Large intestine (tissue), 3 donors: ENCODE measurements at regions not wholly inside any gene's neighbourhood (a gene's known extent, or its start where the extent isn't known, plus 50 kb on each side); places are given as distances from the start of the nearest gene placed in this dataset.

Experiments
- DNase-seq, 2 donors: peaks; one replicate each; pipeline versions ENCODE4 v3.0.0 to v3.0.0-alpha.2; 2013
- H3K27ac ChIP-seq: one replicate; pipeline ENCODE4 v1.5.1; 2013; ENCODE audit warnings: low read length
- H3K27me3 ChIP-seq: 2 replicates; pipeline ENCODE4 v1.6.1; 2013; ENCODE audit warnings: low read length; ENCODE audit not compliant: control insufficient read depth, insufficient read depth
- H3K36me3 ChIP-seq: 2 replicates; pipeline ENCODE4 v1.6.1; 2013; ENCODE audit warnings: low read length; ENCODE audit not compliant: control insufficient read depth, insufficient read depth
- H3K4me1 ChIP-seq: one replicate; pipeline ENCODE4 v1.6.1; 2013; ENCODE audit warnings: low read length; ENCODE audit not compliant: control insufficient read depth, insufficient read depth
- H3K4me3 ChIP-seq: one replicate; pipeline ENCODE4 v1.5.1; 2013; ENCODE audit warnings: low read length
- H3K9me3 ChIP-seq: one replicate; pipeline ENCODE4 v1.6.1; 2013; ENCODE audit warnings: mild to moderate bottlenecking, low read depth, low read length, moderate library complexity; ENCODE audit not compliant: control insufficient read depth
- WGBS: methylation state at CpG from one replicate; pipeline ENCODE4 v1.1.5; 2013; ENCODE audit warnings: low lambda C conversion rate; ENCODE audit not compliant: insufficient coverage; 5-methylcytosine and 5-hydroxymethylcytosine counted together

DNA sequence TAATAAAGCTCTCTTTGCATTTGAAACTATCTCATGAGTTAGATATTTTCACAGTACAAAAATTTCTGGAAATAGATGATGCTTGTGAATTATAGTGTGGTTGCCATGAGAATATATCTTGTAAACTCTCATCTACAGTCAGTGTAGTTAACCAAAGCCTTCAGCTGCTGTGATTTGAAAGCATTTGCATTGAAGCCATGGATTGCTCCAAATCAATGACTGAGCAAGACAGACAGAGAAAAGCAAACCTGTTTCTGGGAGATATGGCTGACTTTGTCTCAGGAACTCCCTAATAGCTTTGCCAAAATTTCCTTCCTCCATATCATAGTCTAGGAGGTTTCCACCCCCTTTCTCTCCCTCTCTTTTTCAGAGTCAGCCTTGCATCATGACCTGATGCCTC lies 955.3 kb downstream of the REEP3 start:
- Histone ChIP-seq H3K4me3 (no peak overlapping the region), H3K27me3 (no peaks in the 10 kb centered on the region), H3K9me3 (no peaks in the 10 kb centered on the region), H3K36me3 (no peaks in the 10 kb centered on the region), H3K4me1 (no peaks in the 10 kb centered on the region), H3K27ac (no peak overlapping the region)
- no peak for DNase-seq

DNA sequence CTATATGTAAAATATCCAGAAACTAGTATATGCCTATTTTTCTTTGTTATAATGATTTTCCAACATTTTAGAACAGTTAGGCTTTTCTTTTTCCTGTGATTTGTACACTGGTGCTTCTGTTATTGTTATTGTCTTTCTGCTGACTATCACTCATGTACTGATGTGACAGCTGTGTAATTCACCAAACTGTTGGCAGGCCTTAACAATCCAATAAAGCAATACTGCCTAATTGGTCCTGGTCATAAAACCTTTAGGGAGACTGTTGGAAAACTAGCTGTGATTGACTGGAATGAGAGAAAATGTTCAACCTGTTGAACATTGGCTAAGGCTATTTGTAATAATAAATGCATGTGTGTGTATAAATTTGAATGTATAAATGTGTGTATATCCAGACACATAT lies 956.6 kb downstream of the REEP3 start:
- H3K27ac ChIP-seq, result no peak overlapping the region
- no peaks in the 10 kb centered on the region for H3K9me3 ChIP-seq
- no peaks in the 10 kb centered on the region for H3K27me3 ChIP-seq
- no peak overlapping the region for H3K4me3 ChIP-seq
- H3K36me3 ChIP-seq, result no peaks in the 10 kb centered on the region
- no peak for DNase-seq
- no peaks in the 10 kb centered on the region for H3K4me1 ChIP-seq

DNA sequence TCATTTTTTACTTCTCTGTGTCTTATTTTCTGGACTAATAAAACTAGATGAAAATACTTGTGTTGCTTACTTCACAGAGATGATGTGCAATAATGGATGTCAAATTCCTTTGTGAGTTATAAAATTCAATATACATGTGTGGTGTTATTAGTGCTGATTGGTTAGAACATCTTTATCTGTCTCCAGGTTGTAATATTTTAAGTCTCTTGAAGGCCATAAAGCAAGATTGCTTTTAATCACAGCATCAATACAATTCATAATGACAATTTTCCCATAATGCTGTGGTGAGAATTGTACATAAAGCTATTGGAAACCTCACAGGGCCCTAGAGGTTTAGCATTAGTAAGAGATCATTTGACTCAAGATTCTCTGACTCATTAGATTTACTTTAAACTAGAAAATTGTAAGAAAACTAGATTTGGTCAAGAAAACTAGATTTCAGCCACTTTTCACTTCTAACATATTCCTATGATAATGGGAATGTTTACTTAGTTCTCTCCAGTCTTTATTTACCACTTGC lies 963.7 kb downstream of the REEP3 start:
- Histone ChIP-seq H3K27ac (no peak overlapping the region), H3K9me3 (no peaks in the 10 kb centered on the region), H3K4me3 (no peak overlapping the region), H3K27me3 (no peaks in the 10 kb centered on the region), H3K36me3 (no peaks in the 10 kb centered on the region), H3K4me1 (no peaks in the 10 kb centered on the region)
- no peak for DNase-seq

DNA sequence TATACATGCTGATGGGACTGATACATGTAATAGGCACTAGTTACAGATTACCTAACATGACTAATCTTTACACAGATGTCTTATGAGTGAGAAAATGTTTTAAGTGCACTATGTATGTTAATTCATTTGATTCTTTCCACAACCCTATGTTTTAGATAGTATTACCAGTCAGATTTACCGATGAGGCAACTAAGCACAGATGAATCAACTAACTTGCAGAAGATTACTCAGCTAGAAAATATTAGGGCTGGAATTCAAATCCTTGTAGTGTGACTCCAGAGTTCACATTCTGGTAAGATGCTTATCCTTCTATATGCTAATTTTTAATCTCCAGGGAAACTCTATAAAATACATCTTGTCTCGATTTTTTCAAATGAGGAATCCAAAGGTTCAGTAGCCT lies 964.9 kb downstream of the REEP3 start:
- H3K4me1 ChIP-seq, result no peaks in the 10 kb centered on the region
- H3K36me3 ChIP-seq, result no peaks in the 10 kb centered on the region
- no peaks in the 10 kb centered on the region for H3K9me3 ChIP-seq
- H3K4me3 ChIP-seq, result no peak overlapping the region
- 92% methylated on average over 2 of the region's 2 CpGs for WGBS
- no peak for DNase-seq
- H3K27ac ChIP-seq, result no peak overlapping the region
- H3K27me3 ChIP-seq, result no peaks in the 10 kb centered on the region

DNA sequence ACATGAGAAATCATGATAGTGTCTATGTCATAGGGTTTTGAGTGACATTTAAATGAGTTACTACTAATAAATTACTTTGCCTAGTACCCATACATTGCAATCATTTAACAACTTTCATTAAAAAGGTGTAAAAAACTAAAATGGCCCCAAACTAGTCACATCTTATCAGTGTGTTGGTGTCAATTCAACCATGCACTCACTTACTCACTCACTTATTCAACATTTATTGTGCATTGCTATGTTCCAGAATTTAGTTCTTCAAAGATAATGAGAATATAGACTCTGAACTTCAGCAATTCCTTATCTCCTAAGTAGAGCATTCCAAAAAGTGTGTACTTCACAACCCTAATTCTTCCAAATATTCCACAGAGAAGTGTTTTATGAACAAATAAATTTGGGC lies 965.7 kb downstream of the REEP3 start:
- Histone ChIP-seq H3K27me3 (no peaks in the 10 kb centered on the region), H3K27ac (no peak overlapping the region), H3K9me3 (no peaks in the 10 kb centered on the region), H3K4me1 (no peaks in the 10 kb centered on the region), H3K4me3 (no peak overlapping the region), H3K36me3 (no peaks in the 10 kb centered on the region)
- DNase-seq, result no peak

DNA sequence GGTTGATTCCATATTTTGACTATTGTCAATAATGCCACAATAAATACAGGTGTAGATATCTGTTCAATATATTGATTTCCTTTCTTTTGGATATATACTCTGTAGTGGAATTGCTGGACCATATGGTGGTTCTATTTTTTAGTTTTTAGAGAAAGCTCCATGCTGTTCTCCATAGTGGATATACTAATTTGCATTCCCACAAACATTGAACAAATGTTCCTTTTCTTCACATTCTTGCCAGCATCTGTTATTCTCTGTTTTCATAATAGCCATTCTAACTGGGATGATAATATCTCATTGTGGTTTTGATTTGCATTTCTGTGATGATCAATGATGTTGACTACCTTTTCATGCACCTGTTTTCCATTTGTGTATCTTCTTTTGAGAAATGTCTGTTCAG lies 973.7 kb downstream of the REEP3 start:
- H3K4me1 ChIP-seq, result no peaks in the 10 kb centered on the region

DNA sequence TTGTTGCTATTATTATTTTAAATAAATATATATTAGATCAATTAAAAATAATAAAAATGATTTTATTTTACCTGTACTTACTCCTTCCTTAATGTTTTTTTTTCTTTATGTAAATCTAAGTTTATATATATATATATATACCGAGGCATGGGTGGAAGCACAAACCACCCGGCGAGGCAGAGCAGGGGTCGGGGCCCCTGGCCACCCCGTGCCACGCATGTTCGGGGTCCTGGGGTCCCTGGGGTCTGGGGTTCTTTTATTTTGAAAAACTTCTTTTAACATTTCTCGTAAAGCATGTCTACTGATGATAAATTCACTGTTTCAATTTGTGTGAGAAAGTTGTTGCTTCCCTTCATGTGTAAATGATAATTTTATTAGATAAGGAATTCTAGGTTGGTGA lies 976.1 kb downstream of the REEP3 start:
- Histone ChIP-seq H3K4me1 (no peaks in the 10 kb centered on the region), H3K27me3 (no peaks in the 10 kb centered on the region), H3K36me3 (no peaks in the 10 kb centered on the region), H3K9me3 (peaks cover 3% of the 10 kb centered on the region), H3K4me3 (no peak overlapping the region), H3K27ac (no peak overlapping the region)
- no CpG with 5 or more reads among the region's 8 CpGs for WGBS
- no peak for DNase-seq

More for the DNA sequence above, 973.7 kb downstream of the REEP3 start:
- no peak for DNase-seq
- Histone ChIP-seq H3K36me3 (no peaks in the 10 kb centered on the region), H3K4me3 (no peak overlapping the region), H3K27ac (no peak overlapping the region), H3K9me3 (peaks cover 3% of the 10 kb centered on the region), H3K27me3 (no peaks in the 10 kb centered on the region)

DNA sequence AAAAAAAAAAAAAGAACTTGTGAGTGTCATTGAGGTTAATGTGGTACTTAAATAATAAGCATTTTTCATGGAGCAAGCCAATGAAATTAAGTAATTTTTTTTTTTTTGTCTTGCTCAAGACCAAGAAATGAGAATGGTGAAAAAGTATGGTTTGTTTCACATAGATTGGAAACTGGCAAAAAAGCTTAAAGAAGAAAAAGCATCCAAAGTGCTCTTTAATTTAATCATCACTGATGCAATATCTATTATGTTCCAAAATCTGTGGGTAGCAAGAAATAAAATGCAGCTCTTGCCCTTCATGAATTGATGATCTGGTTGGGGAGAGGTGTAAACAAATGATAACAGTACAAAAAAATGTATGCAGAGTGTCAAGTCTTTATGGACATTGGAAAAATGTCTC lies 980.6 kb downstream of the REEP3 start:
- no peaks in the 10 kb centered on the region for H3K4me1 ChIP-seq
- H3K27me3 ChIP-seq, result no peaks in the 10 kb centered on the region
- peaks cover 3% of the 10 kb centered on the region for H3K9me3 ChIP-seq
- no peak for DNase-seq
- no peak overlapping the region for H3K4me3 ChIP-seq
- no peaks in the 10 kb centered on the region for H3K36me3 ChIP-seq
- H3K27ac ChIP-seq, result no peak overlapping the region

DNA sequence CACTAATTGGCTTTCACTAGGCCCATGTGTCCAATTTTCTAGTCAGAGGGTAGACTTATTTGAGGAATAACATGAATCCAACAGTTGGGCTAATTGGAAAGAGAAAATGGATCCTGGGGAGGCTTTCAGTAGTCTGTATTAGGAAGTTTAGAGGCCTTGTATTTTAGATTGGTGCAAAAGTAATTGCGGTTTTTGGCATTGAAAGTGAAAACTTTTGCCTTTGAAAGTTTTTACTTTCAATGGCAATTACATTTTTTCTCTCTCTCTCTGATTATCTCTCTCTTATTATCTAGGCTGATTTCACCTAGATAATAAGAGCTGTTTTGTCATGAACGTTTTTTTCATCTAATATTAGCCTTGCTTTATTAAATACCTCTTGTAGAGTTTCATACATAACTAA lies 981.7 kb downstream of the REEP3 start:
- WGBS, result 64% methylated on average over 1 of the region's 2 CpGs
- no peak overlapping the region for H3K4me3 ChIP-seq
- H3K27me3 ChIP-seq, result no peaks in the 10 kb centered on the region
- DNase-seq, result no peak
- no peaks in the 10 kb centered on the region for H3K4me1 ChIP-seq
- no peaks in the 10 kb centered on the region for H3K9me3 ChIP-seq
- H3K27ac ChIP-seq, result no peak overlapping the region
- no peaks in the 10 kb centered on the region for H3K36me3 ChIP-seq

DNA sequence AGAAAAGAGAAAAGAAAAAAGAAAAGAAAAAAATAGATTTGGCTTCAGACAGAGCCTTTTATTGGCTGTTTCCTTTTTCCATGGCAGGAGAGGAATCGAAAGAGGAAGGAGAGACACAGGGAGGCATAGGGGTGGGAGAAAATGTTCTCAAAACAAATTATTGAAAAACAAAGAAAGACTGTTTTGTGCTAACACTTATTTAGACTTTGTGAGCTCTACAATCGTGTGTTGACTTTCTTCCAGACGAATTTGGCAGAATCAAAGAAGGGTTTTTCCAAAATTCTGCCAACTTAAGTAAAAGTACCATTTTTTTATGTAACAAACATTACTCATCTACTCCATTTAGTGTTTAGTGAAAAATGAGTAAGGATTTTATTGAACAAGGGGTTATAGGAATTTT lies 982.2 kb downstream of the REEP3 start:
- WGBS, result 100% methylated on average over 2 of the region's 3 CpGs
- Histone ChIP-seq H3K9me3 (no peaks in the 10 kb centered on the region), H3K4me1 (no peaks in the 10 kb centered on the region), H3K4me3 (no peak overlapping the region), H3K27me3 (no peaks in the 10 kb centered on the region), H3K36me3 (no peaks in the 10 kb centered on the region), H3K27ac (no peak overlapping the region)
- no peak for DNase-seq

DNA sequence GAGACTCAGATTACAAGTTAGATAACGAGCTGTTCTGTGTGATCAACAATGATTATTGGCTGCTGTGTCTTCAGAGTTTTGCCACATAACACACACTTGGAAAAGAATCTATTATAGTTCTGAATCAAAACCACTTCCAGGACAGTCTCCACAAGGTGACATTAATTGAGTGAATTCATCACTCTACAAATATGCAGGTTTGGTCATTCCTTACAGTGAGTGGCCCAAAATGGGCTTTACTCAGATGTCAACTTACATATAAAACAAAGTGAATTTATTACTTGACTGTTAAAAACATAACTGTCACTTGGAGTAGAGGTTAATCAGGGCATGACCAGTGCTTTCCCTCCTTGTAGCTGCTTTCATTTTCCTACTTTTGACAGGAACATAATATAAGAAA lies 984.3 kb downstream of the REEP3 start:
- Histone ChIP-seq H3K4me3 (no peak overlapping the region), H3K27me3 (no peaks in the 10 kb centered on the region), H3K27ac (no peak overlapping the region), H3K9me3 (no peaks in the 10 kb centered on the region), H3K36me3 (no peaks in the 10 kb centered on the region), H3K4me1 (no peaks in the 10 kb centered on the region)
- WGBS, result 86% methylated on average over 1 of the region's 1 CpG
- no peak for DNase-seq

DNA sequence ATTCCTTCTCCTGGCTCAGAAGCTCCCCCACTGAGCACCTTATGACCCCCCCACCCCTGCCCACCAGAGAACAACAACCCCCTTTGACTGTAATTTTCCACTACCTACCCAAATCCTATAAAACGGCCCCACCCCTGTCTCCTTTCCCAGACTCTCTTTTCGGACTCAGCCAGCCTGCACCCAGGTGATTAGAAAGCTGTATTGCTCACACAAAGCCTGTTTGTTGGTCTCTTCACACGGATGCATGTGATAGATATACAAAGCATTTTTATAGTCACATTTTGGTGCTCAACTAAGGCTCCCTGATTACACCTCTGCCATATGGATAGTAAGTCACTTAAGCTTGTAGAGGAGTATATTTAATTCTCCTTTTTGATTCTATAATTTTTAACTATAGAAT lies 985.8 kb downstream of the REEP3 start:
- Histone ChIP-seq H3K27ac (no peak overlapping the region), H3K9me3 (no peaks in the 10 kb centered on the region), H3K36me3 (no peaks in the 10 kb centered on the region), H3K4me3 (no peak overlapping the region), H3K27me3 (no peaks in the 10 kb centered on the region), H3K4me1 (no peaks in the 10 kb centered on the region)
- DNase-seq, result no peak
- WGBS, result no CpG with 5 or more reads among the region's 3 CpGs
